Esophagus squamous epithelium (tissue), 4 donors: ENCODE measurements at regions not wholly inside any gene's neighbourhood (a gene's known extent, or its start where the extent isn't known, plus 50 kb on each side); places are given as distances from the start of the nearest gene placed in this dataset.

Source experiments
- CTCF ChIP-seq, 6 experiments: fragments of 450-650 bp in 4 of 6; fragments of 200-600 bp in 2 of 6; sonication (generic) in 2 of 6; IDR thresholded peaks; one replicate each; pipeline ENCODE4 v1.5.1; 2016 to 2019; ENCODE audit warnings: antibody characterized with exemption in 6 of 6, mild to moderate bottlenecking in 4 of 6, moderate library complexity in 4 of 6
- POLR2A ChIP-seq, 4 donors: fragments of 450-650 bp; IDR thresholded peaks; one replicate each; pipeline ENCODE4 v1.6.1; 2017; ENCODE audit warnings: antibody characterized with exemption in 4 of 4, mild to moderate bottlenecking in 4 of 4, moderate library complexity in 3 of 4

DNA sequence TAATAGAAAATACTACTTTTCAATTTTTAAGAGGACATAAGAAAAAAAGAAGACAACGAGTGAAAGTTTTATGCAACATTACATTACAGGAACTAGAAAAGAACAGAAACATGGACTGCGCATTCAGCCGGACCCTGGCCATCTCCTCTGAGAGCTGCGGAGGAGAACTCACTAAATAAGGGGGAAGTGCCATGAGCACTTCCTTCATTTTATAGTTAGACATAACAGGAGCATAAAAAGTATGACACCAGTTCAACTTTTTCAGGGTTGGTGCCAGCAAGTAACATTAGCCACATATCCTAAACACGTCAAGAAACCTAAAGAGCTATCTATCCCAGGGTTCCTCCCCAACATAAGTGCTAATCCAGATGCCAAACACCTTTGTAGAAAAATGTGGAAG is 78.0 kb upstream of the SERTAD2 start:
- TF ChIP-seq CTCF (IDR thresholded peaks at IDR 0.05) (no peak), POLR2A (IDR thresholded peaks at IDR 0.05) (peak in 1 of 4 donors; percentile 30)
